Activated gamma-delta T cell treated with anti-CD3 and anti-CD28 coated beads, Interleukin-2, amount 50 U/mL, for 16 hours (primary cell): ENCODE measurements at regions not wholly inside any gene's neighbourhood (a gene's known extent, or its start where the extent isn't known, plus 50 kb on each side); places are given as distances from the start of the nearest gene placed in this dataset.

ENCODE experiments used
- DNase-seq: peaks from one replicate; pipeline ENCODE4 v3.0.0-alpha.2; 2020; ENCODE audit warnings: low read depth

- no peak for DNase-seq
Observed at GRCh38 chr10:131751827-131752775, 148.7 kb upstream of the PPP2R2D start.

GRCh38 chr10:131753336-131753735 lies 147.5 kb upstream of the PPP2R2D start:
- DNase-seq: no peak

- no peak for DNase-seq
Observed at GRCh38 chr10:131755200-131755599, 145.6 kb upstream of the PPP2R2D start.

GRCh38 chr10:131757285-131758058 lies 143.3 kb upstream of the PPP2R2D start:
- DNase-seq: no peak

GRCh38 chr10:131758062-131758938 lies 142.5 kb upstream of the PPP2R2D start:
- no peak for DNase-seq

GRCh38 chr10:131758939-131759301 lies 141.9 kb upstream of the PPP2R2D start:
- no peak for DNase-seq

- no peak for DNase-seq
Observed at GRCh38 chr10:131759347-131759746, 141.5 kb upstream of the PPP2R2D start.

GRCh38 chr10:131760416-131761166 lies 140.2 kb upstream of the PPP2R2D start:
- DNase-seq: no peak

GRCh38 chr10:131762789-131763696 lies 137.8 kb upstream of the PPP2R2D start:
- no peak for DNase-seq

- DNase-seq: no peak
Observed at GRCh38 chr10:131764929-131765328, 135.9 kb upstream of the PPP2R2D start.

- DNase-seq: no peak
Observed at GRCh38 chr10:131766096-131766495, 134.7 kb upstream of the PPP2R2D start.

GRCh38 chr10:131767716-131768115 lies 133.1 kb upstream of the PPP2R2D start:
- no peak for DNase-seq

- DNase-seq: no peak
Observed at GRCh38 chr10:131769571-131770410, 131.0 kb upstream of the PPP2R2D start.

GRCh38 chr10:131770946-131771633 lies 129.7 kb upstream of the PPP2R2D start:
- no peak for DNase-seq

GRCh38 chr10:131771634-131772358 lies 129.0 kb upstream of the PPP2R2D start:
- DNase-seq: no peak

- DNase-seq: no peak
Observed at GRCh38 chr10:131772441-131772840, 128.4 kb upstream of the PPP2R2D start.

GRCh38 chr10:131773370-131774343 lies 127.2 kb upstream of the PPP2R2D start:
- no peak for DNase-seq
